CD4-positive, alpha-beta T cell treated with Interleukin-6 for 4 hours (primary cell): ENCODE measurements at regions not wholly inside any gene's neighbourhood (a gene's known extent, or its start where the extent isn't known, plus 50 kb on each side); places are given as distances from the start of the nearest gene placed in this dataset.

ENCODE experiments used
- DNase-seq: peaks from one replicate; pipeline ENCODE4 v3.0.0-alpha.2; 2020; ENCODE audit warnings: mixed read lengths

DNA sequence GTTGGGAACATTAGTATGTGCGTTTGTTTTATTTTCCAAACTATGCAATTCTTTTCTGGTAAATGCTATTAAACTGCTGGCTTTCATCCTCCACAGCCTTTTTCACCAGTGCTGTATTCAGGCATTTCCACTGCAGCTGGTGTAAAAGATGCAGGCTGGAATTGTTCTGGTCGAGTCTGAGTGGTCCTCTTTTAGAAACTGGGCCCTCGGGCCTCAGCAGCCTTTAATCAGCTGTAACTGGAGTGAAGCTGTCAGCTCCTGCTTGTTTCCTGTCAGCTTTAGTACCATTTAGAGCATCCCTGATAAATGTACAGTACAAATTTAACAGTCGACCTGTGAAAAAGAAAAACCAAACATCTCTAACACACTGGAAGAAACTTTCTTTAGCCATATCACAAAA, 979.6 kb downstream of the TFAP2A start:
- no peak for DNase-seq

DNA sequence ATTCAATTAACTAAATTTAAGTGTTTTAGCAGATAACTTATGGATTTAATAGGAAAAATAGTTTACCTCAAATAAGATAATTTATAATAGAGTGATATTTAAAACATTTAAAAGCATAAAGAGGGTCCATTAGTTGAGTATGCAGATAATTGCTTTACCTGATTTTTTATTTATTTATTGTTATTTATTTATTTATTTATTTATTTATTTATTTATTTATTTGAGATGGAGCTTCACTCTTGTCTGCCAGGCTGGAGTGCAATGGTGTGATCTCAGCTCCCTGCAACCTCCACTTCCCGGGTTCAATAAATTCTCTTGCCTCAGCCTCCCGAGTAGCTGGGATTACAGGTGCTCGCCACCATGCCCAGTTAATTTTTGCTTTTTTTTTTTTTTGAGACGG, 982.9 kb downstream of the TFAP2A start:
- no peak for DNase-seq

DNA sequence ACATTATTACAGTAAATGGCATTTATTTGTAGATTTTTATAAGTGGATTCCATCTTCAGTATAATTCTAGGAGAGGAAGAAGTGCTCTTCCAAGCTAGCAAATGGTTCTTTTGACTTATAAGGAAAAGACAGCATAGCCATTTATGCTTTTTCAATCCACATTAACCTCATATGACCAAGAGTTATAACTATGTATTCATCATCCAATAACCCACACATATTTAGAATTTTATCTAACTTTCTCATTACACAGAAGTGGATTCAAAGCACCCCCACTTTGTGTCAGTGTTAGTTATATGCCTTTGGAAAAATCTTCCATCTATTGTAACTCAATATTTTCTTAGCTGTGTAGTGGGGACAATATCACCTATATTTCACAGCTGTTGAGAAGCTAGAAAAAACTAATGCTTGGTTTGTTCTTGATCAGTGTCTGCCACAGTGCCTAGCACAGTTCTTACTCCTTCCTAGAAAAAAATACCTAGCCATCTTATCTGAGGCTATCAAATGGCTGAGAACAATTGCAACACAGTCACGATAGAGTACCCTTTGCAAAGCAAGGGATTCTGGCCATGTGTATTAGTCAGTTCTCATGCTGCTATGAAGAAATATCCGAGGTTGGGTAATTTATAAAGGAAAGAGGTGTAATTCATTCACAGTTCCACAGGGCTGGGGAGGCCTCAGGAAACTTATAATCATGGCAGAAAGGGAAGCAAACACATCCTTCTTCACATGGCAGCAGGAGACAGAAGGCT, 986.3 kb downstream of the TFAP2A start:
- DNase-seq, result no peak

DNA sequence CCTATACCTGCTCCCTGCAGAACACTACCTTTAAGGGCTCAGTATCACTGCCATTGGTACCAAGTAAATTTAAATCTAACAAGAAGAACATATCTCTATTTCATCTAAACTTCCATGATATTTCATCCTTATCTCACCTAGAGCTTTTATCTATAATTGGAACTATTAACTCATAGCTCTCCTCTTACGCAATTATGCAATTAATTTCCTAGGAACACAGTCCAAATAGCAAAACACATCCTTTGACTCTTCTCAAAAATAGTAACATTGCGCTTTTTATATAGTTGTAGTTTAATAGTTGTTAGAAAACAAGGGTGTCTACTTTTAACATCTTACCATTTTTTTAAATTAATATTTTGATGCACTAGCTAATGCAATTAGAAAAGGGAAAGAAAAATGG, 986.8 kb upstream of the SLC35B3 start:
- DNase-seq, result no peak

DNA sequence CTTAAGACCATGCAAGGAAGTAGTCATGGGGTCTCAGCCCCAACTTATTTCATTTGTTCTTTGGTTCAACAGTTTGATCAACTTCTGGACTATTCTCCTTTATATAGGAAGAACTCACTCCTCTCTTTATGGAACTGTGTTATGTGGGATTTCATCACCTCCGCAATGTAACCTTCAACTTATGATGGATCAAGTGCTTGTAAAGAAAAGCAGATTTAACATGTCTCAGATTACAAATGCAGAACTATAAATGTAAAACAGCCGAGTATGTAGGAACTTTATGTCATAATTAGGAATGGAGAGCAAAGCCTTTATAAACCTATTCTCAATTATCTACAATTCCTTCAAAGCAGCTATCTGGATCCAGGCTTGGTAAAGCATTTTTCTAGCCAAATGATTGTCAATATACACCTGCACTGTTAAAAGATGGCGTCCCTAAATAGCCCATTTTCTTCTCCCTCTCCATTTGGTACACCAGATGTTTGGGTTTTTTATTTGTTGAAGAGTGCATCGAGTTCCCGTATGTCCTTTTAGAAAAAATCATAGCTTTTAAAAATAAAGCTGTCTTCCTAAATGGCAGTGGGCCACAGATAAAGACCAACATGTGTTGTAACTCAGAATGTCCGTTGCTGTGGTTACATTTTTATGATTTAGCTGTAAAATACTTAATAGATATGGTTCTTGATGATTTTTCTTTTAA, 985.1 kb upstream of the SLC35B3 start:
- DNase-seq, result no peak

DNA sequence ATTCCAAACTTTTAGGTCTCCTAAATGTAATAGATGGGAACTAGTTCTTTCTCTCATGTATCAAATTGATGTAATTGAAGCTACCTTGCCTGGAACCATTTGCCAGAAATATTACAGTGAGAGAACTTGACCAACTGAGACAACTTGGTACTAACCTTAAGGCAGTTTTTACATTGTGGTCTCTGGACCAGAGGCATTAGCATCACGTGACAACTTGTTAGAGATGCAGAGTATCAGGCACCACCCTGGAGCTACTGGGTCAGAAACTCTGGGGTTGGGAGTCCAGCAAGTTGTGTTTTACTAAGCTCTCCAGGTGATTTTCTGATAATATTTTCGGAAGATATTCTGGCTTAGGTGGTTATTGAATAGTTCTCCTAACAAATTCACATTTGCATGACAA, 982.1 kb upstream of the SLC35B3 start:
- no peak for DNase-seq

DNA sequence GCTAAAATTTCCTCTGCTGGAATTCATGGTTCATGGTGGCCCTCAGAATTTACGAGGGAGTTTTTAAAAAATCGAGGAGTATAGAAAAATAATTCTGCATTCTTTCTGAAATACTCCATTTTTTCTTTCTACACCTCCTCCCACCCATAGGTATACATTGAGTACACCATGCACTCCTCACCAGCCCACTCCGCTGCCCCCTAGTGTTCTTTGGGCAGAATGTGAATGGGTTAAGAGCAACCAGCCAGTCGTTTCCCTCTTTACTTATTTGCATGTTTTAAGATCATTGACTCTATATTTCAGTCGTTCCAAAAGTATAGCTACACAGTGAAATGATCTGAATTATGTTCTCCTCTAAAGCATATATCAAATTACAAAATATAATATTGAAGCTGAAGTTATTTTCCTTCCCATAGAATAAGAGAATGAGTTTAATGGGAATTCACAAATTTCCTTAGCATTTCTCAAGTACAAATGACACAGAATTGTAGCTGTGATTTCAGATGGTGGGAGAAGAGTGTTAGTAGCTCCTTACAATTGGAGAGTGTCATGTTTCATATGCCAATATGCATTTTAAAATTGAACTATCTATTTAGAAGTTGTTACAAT, 977.7 kb upstream of the SLC35B3 start:
- DNase-seq, result no peak

DNA sequence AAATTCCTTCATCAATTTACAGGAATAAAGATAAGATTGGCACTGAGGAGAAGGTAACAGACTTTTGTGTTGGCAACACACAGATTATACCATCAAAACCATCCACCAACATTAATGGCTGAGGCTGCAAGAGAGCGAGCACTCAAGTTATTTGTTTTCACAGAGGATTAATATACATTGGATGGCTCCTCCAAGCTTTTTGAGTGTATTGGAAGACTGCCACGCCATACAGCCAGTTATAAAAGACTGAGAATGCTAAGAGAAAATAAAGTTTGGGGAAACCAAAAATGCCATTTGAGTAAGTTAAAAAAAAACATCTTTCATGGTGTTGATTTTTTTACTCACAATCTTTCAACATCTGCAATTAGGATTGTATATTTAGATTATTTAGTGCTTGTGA, 973.8 kb upstream of the SLC35B3 start:
- DNase-seq, result no peak

DNA sequence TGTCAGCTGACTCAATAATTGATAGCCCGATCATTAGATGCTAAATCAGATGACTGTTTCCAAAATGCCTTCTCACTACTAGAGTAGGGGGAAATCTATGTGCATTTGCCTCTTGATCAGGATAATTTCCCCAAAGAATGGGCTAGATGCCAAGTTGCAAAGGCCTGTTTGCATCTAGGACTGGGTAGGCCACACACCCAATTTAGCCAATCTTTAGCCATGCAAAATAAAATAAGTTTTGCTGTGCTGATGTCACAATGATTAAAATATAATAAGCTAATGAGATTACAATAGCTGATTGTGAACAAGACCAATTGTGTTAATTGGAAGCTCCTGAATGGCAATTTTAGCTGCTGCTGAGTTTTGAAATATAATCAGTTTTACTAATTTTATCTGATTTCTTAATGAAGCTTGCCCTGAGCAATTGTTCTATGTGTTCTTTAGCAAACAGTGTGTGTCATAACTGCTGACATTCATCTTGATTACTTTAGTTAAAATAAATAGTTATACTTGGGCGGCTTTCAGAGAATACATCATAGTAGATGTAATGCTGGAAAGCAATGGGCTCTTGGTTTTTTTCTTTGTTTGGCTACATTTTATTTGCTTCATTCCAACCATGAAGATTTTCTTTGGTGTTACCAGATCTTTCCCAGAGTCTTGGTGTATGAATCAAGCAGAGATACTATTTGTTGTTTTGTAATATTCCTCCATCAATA, 973.2 kb upstream of the SLC35B3 start:
- no peak for DNase-seq

DNA sequence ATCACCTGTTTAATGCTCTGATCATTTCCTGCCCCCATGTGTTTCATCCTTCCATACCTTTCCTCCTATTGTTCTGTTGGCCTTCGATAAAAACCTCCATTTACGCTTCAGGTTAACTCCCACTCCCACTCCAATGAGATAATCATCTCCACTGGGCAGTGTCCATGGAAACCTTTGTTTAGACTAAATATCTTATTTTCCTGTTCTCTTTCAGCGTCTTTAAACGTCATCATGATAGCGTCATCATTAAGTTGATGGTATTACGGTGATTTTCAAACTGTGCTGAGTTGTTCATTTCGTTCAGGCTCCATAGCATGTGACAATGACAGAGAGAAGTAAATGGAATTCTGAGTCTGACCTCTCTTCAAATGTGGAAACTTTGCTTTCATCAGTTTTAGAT, 970.5 kb upstream of the SLC35B3 start:
- no peak for DNase-seq

DNA sequence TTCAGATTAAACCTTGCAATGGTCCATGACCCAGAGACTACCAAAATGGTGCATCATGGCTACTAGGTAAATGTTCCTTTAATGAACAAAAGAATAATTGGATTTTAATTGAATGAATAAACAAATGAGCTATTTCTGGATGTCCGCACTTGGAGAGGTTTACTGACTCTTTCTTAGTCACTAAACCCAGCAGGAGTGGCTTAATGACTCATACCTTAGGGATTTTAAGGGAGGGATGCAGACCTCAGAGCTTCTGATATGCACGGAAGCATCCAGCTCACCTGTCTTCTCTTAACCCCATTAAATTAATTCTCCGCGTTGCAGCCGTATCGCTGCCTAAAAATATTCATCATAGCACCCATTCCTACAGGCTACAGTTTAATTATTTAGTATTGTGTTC, 970.0 kb upstream of the SLC35B3 start:
- no peak for DNase-seq

DNA sequence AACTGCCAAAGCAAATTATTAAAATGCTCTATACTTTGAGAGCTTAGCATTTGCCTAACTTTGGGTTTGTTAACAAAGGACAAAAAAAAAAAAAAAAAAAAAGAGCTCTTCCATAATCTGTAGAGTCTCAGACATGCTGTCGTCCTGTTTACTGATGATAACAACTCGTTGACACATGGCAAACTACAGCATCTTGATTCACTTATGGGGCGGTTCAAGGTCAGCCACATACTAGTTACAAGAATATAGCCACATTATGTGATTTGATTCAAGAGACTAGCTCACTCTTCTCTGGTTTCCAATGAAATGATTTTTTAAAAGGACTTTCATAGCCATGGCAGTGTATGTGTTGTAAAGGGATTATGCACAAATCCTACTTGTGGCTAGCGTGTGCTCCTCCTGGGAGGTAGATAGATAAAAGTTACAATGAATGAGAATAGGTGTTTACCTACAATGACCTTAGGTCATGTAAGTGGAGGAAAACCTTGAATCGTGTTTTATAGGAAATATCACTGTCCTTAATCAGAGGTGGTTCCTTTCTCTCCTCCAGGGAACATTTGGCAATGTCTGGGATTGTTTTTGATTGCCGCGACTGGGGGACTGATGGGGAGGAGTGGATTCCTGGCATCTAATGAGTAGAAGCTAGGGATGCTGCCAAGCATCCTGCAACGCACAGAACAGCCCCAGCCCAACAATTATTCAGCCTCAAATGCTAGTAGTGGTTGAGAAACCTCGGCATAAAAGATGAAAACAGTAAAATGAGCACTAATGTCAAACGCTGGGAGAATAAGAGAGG, 969.2 kb upstream of the SLC35B3 start:
- DNase-seq, result no peak

DNA sequence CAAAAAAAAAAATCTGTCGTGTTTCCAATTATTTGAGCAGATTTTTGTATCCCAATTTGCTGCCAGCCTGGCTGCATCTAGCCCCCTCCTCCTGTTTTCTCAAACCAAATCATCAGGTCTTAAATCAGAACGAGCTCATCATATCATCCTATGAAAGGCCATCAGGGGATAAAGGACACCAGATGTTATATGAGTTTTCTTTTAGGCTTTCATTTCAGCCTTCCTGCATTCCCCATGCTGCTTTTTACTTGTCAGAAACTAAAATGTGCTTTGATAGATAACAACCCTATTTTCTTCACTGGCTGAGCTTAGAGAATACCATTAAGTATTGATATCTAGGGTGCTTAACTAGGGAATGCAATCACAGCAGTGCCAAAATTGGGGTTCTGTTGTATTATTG, 968.4 kb upstream of the SLC35B3 start:
- DNase-seq, result no peak

DNA sequence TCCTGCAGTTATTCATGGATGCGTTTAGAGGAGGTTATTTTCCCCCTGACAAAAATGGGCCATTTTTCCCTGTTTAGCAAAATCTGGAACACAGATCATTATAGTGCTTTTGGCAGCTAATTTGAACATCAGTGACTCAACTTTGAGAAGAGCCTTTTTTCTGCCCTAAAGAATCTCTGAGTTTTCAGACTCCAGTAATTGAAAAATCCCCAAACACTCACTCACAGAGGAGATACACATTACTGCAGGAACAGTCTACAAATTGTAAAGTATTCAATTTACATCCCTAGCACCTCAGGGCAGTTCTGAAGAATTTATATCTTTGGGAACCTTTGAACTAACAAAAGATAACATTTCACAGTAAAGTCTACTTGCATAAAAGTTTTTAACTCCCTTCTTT, 966.6 kb upstream of the SLC35B3 start:
- no peak for DNase-seq

DNA sequence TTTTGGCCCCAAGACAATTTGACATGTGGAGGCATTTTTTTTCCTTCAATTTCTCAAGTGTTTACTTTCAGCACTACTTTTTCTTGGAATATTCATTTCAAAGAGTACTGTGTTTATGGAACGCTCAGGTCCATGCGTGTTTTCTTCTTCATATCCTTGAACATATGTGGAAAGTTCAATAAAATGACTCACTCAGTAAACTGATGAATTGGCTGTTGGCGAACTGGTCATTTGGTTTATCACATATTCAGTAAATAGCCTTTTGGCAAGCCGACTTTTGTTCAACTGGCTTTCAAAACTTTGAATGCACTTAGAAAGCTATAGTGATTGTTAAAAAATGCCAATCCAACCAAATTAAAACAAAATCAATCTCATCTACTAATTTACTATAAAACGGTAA, 964.6 kb upstream of the SLC35B3 start:
- DNase-seq, result no peak

DNA sequence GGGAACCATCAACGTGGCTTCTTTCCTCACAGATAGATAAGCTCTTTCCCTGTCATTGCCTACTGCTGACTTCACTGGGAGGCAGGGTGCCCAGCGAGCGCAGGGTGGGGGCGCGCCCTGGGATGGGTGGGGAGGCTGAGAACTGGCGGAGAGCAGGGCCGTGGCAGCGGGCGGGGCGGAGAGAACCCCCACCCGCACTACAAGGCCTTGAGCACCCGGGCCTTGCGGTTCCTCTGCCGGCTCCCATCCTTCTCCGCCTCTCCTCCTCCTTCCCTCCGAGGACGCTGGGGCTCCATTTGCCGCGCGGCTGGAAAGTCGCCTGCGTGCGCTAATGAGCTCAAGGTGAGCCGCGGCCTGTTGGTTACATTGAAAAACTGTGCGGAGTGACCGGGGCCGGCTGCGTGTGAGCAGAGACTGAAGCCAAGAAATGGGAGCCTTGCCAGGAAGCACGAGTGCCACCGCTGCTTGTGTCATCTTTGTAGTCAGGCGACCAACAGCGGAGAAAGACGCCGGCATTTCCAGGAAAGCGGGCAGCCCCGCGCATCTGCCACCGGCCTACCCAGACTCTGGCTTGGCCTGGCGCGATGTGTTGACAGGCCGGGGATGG, 963.5 kb upstream of the SLC35B3 start:
- no peak for DNase-seq

DNA sequence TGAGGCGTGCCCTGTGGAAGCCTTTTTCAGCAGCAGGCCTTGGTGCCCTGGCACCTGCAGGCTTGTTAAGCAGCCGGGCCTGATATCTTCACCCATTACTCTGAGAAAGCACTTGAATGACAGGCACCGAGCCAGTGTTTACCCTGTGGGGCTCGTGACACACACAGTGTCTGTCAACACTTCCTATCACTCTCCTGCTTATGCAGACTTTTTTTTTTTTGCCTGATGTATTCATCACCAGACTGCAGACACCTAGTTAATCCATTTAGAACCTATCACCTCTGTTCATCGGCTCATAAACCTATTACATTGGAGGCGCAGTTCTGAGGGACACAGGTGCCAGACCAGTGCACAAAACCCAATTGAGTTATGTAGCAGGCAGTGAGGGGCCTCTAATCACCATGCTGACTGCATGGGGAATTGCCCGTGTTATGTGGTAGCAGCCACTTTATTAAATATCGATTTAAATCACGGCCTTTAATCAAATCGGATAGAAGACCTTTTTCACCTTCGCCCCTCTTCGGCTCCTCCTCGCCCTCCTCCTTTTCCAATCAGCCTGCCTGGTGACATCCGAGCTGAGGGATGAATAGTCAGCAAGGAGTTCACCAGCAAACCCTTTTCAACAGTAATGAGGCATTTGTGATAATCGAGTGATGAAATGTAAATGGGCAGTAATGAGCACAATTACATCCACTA, 962.9 kb upstream of the SLC35B3 start:
- DNase-seq, result no peak

DNA sequence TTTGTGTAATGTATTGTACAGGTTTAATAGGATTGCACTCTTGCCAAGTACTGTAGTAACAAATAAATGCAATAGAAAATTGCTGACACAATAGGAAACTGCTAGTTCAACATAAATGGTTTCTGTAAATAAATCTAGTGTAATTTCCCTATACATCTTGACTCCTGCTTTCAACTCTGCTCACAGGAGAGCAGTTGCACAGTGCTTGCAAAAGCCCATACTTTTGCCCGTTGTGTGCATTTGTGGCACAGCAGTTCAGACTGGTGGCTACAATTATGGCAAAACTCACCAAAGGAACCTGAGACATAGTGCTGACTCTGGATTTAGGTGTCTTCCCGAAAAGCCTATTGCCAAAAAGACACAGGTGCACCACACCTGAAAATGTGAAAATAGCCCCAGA, 953.3 kb upstream of the SLC35B3 start:
- DNase-seq, result no peak

DNA sequence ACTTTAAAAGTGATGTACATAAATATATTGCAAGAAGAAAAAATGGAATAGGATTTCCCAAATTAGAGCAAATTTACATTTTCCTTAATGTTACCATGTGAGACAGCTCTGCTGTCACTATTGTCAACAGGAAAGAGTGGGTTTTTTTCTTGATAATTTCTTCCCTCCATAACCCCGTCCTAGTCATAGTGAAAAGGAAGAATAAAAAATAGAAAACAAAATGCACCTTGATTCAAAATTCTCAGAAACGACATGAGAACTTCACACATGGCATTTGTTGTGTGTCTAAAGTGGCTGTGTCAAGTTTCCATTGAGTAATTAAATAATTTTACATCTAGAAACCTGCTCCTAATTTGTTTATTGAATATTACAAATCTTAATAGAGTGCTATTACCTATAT, 945.2 kb upstream of the SLC35B3 start:
- no peak for DNase-seq

DNA sequence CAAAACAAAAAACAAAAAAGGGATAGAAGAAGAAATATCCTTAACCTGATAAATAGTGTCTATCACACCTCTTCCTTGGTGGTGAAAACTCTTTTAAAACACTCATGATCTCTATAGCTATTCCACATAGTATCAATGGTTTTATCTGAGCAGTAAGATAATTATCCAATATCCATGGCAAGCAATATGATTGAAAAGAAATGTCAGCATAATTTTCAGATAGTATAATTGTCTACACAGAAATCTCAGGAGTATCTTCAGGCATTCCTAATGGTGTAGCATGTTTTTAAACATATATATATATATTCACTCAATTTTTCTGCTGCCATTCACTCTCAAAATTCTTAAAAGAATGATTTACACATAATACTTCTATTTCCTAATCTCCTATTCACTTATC, 938.0 kb upstream of the SLC35B3 start:
- no peak for DNase-seq

DNA sequence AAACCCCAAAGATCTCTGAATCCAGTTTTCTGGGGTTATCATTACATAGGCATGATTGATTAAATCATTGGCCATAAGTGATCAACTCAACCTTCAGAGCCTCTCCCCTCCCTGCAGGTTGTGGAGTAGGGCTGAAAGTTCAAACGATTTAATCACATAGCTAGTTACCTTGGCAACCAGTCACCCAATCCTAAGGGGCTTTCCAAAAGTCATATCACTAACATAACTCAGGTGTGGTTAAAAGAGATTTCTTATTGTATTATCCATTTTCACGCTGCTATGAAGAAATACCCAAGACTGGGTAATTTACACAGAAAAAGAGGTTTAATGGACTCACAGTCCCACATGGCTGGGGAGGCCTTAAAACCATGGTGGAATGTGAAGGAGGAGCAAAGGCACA, 935.1 kb upstream of the SLC35B3 start:
- no peak for DNase-seq

DNA sequence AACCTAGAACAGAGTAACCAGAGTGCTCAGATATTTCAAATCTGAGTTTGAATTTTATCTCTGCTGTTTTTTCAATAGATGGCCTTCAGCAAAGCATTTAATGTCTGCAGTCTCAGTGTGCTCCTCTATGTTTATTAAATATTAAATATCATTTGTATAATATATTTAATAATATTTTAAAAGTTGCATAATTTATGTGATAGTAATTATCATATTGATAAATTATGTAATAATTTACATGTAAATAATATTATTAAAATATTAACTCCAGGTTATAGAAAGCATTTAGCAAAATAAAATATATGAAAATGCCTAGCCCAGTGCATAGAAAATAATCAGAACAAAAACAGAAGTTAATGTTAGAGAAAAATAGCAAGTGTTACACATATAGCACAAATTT, 930.0 kb upstream of the SLC35B3 start:
- no peak for DNase-seq
